ENCODE measurements at regions not wholly inside any gene's neighbourhood (a gene's known extent, or its start where the extent isn't known, plus 50 kb on each side); places are given as distances from the start of the nearest gene placed in this dataset.

DNA sequence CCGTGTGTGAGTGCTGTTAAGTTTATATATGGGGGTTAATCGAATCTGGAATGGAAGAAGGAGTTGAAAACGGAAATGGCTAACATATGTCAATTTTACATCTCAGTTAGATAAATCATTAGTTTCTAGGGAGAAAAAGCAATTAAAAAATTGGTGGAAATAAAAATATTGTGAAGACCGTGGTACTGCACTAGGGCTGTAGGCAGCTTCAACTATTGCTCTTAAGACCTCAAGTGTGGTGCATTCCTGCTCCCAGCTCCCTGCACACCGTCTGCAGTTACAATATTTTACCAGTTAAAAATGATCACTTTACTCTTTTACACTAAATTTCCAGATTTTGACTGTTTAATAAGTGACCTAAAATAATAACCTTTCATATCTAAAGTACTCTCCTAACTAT is 977.3 kb upstream of the POU3F3 start:
- CTCF ChIA-PET (ENCODE audit: low intra/inter-chr PET ratio, low total read pairs) = no interaction called here
- H3K4me2 ChIP-seq (ENCODE audit: low read depth, low read length) = no peak overlapping the region
- POLR2A ChIA-PET = no interaction called here
- H3K27me3 ChIP-seq (ENCODE audit: control insufficient read depth in 1 of 2, insufficient read depth in 2 of 2, low read length in 2 of 2) = no peaks in the 10 kb centered on the region
- DNase-seq (ENCODE audit: low spot score) = no peak
- WGBS (ENCODE audit: low lambda C conversion rate) = under 1% methylated on average over 5 of the region's 5 CpGs
- in situ Hi-C loops (cut with HindIII; ENCODE audit: extremely low pct_ligation_motif_present, low pct_unique_long_range_greater_than_20kb) = no loop called here
- no peak for FAIRE-seq
- intact Hi-C loops (cut with micrococcal nuclease; ENCODE audit: unreplicated experiment) = no loop called here
- no peaks in the 10 kb centered on the region for H4K20me1 ChIP-seq (ENCODE audit: insufficient read depth, low read length)
- H3K4me1 ChIP-seq (ENCODE audit: insufficient read depth, low read length) = no peaks in the 10 kb centered on the region
- H3K9ac ChIP-seq (ENCODE audit: insufficient read depth, low read depth, low read length) = no peak overlapping the region
- H3K9me3 ChIP-seq (ENCODE audit: low read length) = no peaks in the 10 kb centered on the region
- H3K79me2 ChIP-seq (ENCODE audit: insufficient read depth, low read length) = no peaks in the 10 kb centered on the region
- H3K36me3 ChIP-seq (replicated peaks in 1 of 2; ENCODE audit: control insufficient read depth in 1 of 2, insufficient read depth in 2 of 2, low read length in 2 of 2) = no peaks in the 10 kb centered on the region
- TF ChIP-seq SNAI1 (CRISPR knock-in tag; IDR thresholded peaks at IDR 0.05; ENCODE audit: borderline replicate concordance) (no peak), ZNF776 (CRISPR knock-in tag; IDR thresholded peaks at IDR 0.05) (no peak), ZNF746 (CRISPR knock-in tag; IDR thresholded peaks at IDR 0.05) (no peak), SMARCC2 (IDR thresholded peaks at IDR 0.05) (no peak), NPAS2 (CRISPR knock-in tag; IDR thresholded peaks at IDR 0.05; ENCODE audit: borderline replicate concordance) (no peak), NKX3-1 (CRISPR knock-in tag; IDR thresholded peaks at IDR 0.05) (no peak), CBX5 (CRISPR knock-in tag; IDR thresholded peaks at IDR 0.05; ENCODE audit: borderline replicate concordance) (no peak), NFIB (CRISPR knock-in tag; IDR thresholded peaks at IDR 0.05; ENCODE audit: borderline replicate concordance) (no peak), ELF3 (CRISPR knock-in tag; IDR thresholded peaks at IDR 0.05) (no peak), ZFP36L1 (CRISPR knock-in tag; IDR thresholded peaks at IDR 0.05) (no peak), FOSL2 (CRISPR knock-in tag; IDR thresholded peaks at IDR 0.05) (no peak), SP4 (CRISPR knock-in tag; IDR thresholded peaks at IDR 0.05) (no peak), NR2F2 (IDR thresholded peaks at IDR 0.05; ENCODE audit: borderline replicate concordance, low read depth) (no peak)
- TF ChIP-seq, protein P1, sequence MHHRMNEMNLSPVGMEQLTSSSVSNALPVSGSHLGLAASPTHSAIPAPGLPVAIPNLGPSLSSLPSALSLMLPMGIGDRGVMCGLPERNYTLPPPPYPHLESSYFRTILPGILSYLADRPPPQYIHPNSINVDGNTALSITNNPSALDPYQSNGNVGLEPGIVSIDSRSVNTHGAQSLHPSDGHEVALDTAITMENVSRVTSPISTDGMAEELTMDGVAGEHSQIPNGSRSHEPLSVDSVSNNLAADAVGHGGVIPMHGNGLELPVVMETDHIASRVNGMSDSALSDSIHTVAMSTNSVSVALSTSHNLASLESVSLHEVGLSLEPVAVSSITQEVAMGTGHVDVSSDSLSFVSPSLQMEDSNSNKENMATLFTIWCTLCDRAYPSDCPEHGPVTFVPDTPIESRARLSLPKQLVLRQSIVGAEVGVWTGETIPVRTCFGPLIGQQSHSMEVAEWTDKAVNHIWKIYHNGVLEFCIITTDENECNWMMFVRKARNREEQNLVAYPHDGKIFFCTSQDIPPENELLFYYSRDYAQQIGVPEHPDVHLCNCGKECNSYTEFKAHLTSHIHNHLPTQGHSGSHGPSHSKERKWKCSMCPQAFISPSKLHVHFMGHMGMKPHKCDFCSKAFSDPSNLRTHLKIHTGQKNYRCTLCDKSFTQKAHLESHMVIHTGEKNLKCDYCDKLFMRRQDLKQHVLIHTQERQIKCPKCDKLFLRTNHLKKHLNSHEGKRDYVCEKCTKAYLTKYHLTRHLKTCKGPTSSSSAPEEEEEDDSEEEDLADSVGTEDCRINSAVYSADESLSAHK (CRISPR knock-in tag; IDR thresholded peaks at IDR 0.05; ENCODE audit: borderline replicate concordance) = no peak
- TF ChIP-seq, protein P2, sequence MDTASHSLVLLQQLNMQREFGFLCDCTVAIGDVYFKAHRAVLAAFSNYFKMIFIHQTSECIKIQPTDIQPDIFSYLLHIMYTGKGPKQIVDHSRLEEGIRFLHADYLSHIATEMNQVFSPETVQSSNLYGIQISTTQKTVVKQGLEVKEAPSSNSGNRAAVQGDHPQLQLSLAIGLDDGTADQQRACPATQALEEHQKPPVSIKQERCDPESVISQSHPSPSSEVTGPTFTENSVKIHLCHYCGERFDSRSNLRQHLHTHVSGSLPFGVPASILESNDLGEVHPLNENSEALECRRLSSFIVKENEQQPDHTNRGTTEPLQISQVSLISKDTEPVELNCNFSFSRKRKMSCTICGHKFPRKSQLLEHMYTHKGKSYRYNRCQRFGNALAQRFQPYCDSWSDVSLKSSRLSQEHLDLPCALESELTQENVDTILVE (CRISPR knock-in tag; IDR thresholded peaks at IDR 0.05) = no peak
- TF ChIP-seq, protein P3, sequence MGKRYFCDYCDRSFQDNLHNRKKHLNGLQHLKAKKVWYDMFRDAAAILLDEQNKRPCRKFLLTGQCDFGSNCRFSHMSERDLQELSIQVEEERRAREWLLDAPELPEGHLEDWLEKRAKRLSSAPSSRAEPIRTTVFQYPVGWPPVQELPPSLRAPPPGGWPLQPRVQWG (CRISPR knock-in tag; IDR thresholded peaks at IDR 0.05; ENCODE audit: borderline replicate concordance, low read depth) = no peak
- BruUV-seq (replicated peaks) = no TSS peak
- no peak for ATAC-seq
- no peak overlapping the region for H3K4me3 ChIP-seq (replicated peaks in 1 of 3; ENCODE audit: insufficient read depth in 1 of 3, low read depth in 2 of 3, low read length in 3 of 3)
- H2AFZ ChIP-seq (ENCODE audit: low read length) = no peak overlapping the region
- H3K27ac ChIP-seq (ENCODE audit: extremely low read length, insufficient read depth, low read length) = no peak overlapping the region

Data from HepG2 (cell line).